HepG2 (cell line): ENCODE measurements at regions not wholly inside any gene's neighbourhood (a gene's known extent, or its start where the extent isn't known, plus 50 kb on each side); places are given as distances from the start of the nearest gene placed in this dataset.

Source experiments
- ATAC-seq: fragments of 200-7000 bp; cut with Tn5 transposase; 3 replicates; pipeline ENCODE4 v1.9.1; 2020; ENCODE audit warnings: mild to moderate bottlenecking, moderate library complexity
- BruUV-seq: library from RNA; stranded (reverse); fragments of 400-500 nt; replicated peaks from 2 replicates; lab custom pipeline; 2021; lab: Mats Ljungman, UMichigan
- CTCF ChIA-PET: fragments of 300-600 bp; formaldehyde crosslinking; extraction: SDS; loops from one replicate; lab custom pipeline; 2021; ENCODE audit warnings: low total read pairs, inconsistent platforms, low intra/inter-chr PET ratio; lab: Yijun Ruan, JAX
- POLR2A ChIA-PET: fragments of 350-600 bp; sonication (Branson Sonifier 250); formaldehyde crosslinking; loops from one replicate; lab custom pipeline; 2020; ENCODE audit warnings: antibody characterized with exemption, inconsistent platforms; lab: Yijun Ruan, JAX
- DNase-seq: peaks from one replicate; pipeline ENCODE4 v3.0.0-alpha.2; 2015; ENCODE audit warnings: low spot score
- FAIRE-seq: peaks from 3 replicates; lab custom pipeline; 2011; peaks lifted over from hg19 to GRCh38; lab: Jason Lieb, UNC
- H2AFZ ChIP-seq: one replicate; pipeline ENCODE4 v1.6.1; 2011; ENCODE audit warnings: low read length, inconsistent platforms
- H3K27ac ChIP-seq: fragments of 300-600 bp; 3 replicates; pipeline ENCODE4 v1.8.0; 2011; ENCODE audit warnings: mixed run types, mild to moderate bottlenecking, mixed read lengths, low read length, inconsistent platforms; ENCODE audit not compliant: insufficient read depth; ENCODE audit errors: extremely low read length
- H3K27me3 ChIP-seq, 2 experiments: fragments of 200-600 bp in 1 of 2; 2 replicates in 1 of 2; 3 replicates in 1 of 2; pipeline versions ENCODE4 v1.6.0 to v1.8.0; 2011; ENCODE audit warnings: low read length in 2 of 2, mild to moderate bottlenecking in 2 of 2, moderate library complexity in 2 of 2, inconsistent platforms in 1 of 2; ENCODE audit not compliant: insufficient read depth in 2 of 2, control insufficient read depth in 1 of 2
- H3K36me3 ChIP-seq, 2 experiments: fragments of 200-600 bp in 1 of 2; replicated peaks in 1 of 2; 2 replicates in 1 of 2; 3 replicates in 1 of 2; pipeline versions ENCODE4 v1.5.1 to v1.8.0; 2011; ENCODE audit warnings: low read length in 2 of 2, inconsistent platforms in 1 of 2; ENCODE audit not compliant: insufficient read depth in 2 of 2, control insufficient read depth in 1 of 2
- H3K4me1 ChIP-seq: 2 replicates; pipeline ENCODE4 v1.5.1; 2012; ENCODE audit warnings: low read length, inconsistent platforms; ENCODE audit not compliant: insufficient read depth
- H3K4me2 ChIP-seq: 2 replicates; pipeline ENCODE4 v1.6.0; 2011; ENCODE audit warnings: low read depth, low read length, inconsistent platforms
- H3K4me3 ChIP-seq, 3 experiments: fragments of 200-600 bp in 1 of 3; sonication (generic), shearing (Covaris generic) in 1 of 3; replicated peaks in 1 of 3; 2 replicates each; pipeline ENCODE4 v1.5.1; 2011 to 2016; ENCODE audit warnings: low read length in 3 of 3, inconsistent platforms in 2 of 3, low read depth in 2 of 3, mild to moderate bottlenecking in 2 of 3, control low read depth in 1 of 3, mixed read lengths in 1 of 3; ENCODE audit not compliant: insufficient read depth in 1 of 3
- H3K79me2 ChIP-seq: one replicate; pipeline ENCODE4 v1.6.1; 2011; ENCODE audit warnings: low read length, inconsistent platforms; ENCODE audit not compliant: insufficient read depth
- H3K9ac ChIP-seq: 2 replicates; pipeline ENCODE4 v1.6.0; 2011; ENCODE audit warnings: mild to moderate bottlenecking, low read depth, low read length, inconsistent platforms; ENCODE audit not compliant: insufficient read depth
- H3K9me3 ChIP-seq: 2 replicates; pipeline ENCODE4 v1.5.1; 2012; ENCODE audit warnings: mild to moderate bottlenecking, low read length
- H4K20me1 ChIP-seq: 2 replicates; pipeline ENCODE4 v1.6.0; 2011; ENCODE audit warnings: inconsistent platforms, mild to moderate bottlenecking, low read length, moderate library complexity; ENCODE audit not compliant: insufficient read depth
- NPAS2 ChIP-seq: sonication (generic); formaldehyde crosslinking; IDR thresholded peaks from 2 replicates; pipeline ENCODE4 v1.8.0; 2022; ENCODE audit warnings: mild to moderate bottlenecking, missing genetic modification reagents, borderline replicate concordance
- SMAD3 ChIP-seq: sonication (generic); formaldehyde crosslinking; IDR thresholded peaks from 2 replicates; pipeline ENCODE4 v1.4.0; 2020; ENCODE audit warnings: missing genetic modification reagents
- SSRP1 ChIP-seq: IDR thresholded peaks from 2 replicates; pipeline ENCODE4 v1.6.1; 2016; ENCODE audit warnings: control low read depth
- TEAD3 ChIP-seq: optimal IDR thresholded peaks from 2 replicates; pipeline ENCODE3; 2016; ENCODE audit warnings: borderline replicate concordance
- ZNF350 ChIP-seq: sonication (generic); formaldehyde crosslinking; IDR thresholded peaks from 2 replicates; pipeline ENCODE4 v1.4.0; 2020; ENCODE audit warnings: mild to moderate bottlenecking, low read depth, missing genetic modification reagents, borderline replicate concordance
- ZNF484 ChIP-seq: sonication (generic); formaldehyde crosslinking; IDR thresholded peaks from 2 replicates; pipeline ENCODE4 v1.5.1; 2020; ENCODE audit warnings: mild to moderate bottlenecking, low read depth, missing genetic modification reagents, borderline replicate concordance
- ZNF558 ChIP-seq: sonication (generic); formaldehyde crosslinking; IDR thresholded peaks from 2 replicates; pipeline ENCODE4 v1.9.0; 2022; ENCODE audit warnings: mild to moderate bottlenecking, missing genetic modification reagents, borderline replicate concordance
- ZNF577 ChIP-seq: sonication (generic); formaldehyde crosslinking; IDR thresholded peaks from 2 replicates; pipeline ENCODE4 v1.4.0; 2020; ENCODE audit warnings: mild to moderate bottlenecking, low read depth, missing genetic modification reagents, borderline replicate concordance
- ZSCAN25 ChIP-seq: sonication (generic); formaldehyde crosslinking; IDR thresholded peaks from 2 replicates; pipeline ENCODE4 v1.8.0; 2022; ENCODE audit warnings: mild to moderate bottlenecking, missing genetic modification reagents
- WGBS: methylation state at CpG from one replicate; pipeline ENCODE4 v1.1.6; 2017; ENCODE audit warnings: low lambda C conversion rate; 5-methylcytosine and 5-hydroxymethylcytosine counted together
- in situ Hi-C: cut with HindIII; loops from 2 replicates; pipeline ENCODE4 v1.10.0; 2017; ENCODE audit warnings: low pct_unique_long_range_greater_than_20kb; ENCODE audit not compliant: extremely low pct_ligation_motif_present
- intact Hi-C: fragments of 100-400 bp; cut with micrococcal nuclease; formaldehyde crosslinking; loops from one replicate; pipeline ENCODE4 v1.10.0; 2022; ENCODE audit not compliant: unreplicated experiment
- TF ChIP-seq, protein P1 (sequence below): sonication (generic); formaldehyde crosslinking; IDR thresholded peaks from 2 replicates; pipeline ENCODE4 v1.8.1; 2023; ENCODE audit warnings: mild to moderate bottlenecking, missing genetic modification reagents

DNA sequence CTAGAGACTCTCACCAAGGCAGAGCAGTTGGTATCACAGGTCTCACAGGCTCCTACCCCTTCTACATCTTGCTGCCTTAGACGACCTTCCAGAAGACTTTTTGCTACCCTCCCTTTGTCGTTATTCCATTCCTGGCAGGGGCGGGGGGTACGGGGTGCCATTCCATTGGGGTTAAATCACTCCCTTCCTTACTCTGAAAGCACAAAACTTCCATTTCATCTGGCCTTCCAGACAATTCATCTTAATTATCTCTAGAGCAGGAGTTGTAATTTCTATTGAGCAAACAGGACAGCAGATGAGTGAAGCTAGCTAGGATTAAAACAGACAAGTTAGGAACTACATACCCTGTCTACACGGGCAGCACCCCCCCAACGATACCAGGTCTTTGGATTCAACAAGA is 276.2 kb upstream of the TANK start (continued):
- TF ChIP-seq TEAD3 = no peak
- no peak for TF ChIP-seq SSRP1 (CRISPR knock-in tag)
- TF ChIP-seq ZNF484 (CRISPR knock-in tag) = no peak
- no peak for TF ChIP-seq NPAS2

DNA sequence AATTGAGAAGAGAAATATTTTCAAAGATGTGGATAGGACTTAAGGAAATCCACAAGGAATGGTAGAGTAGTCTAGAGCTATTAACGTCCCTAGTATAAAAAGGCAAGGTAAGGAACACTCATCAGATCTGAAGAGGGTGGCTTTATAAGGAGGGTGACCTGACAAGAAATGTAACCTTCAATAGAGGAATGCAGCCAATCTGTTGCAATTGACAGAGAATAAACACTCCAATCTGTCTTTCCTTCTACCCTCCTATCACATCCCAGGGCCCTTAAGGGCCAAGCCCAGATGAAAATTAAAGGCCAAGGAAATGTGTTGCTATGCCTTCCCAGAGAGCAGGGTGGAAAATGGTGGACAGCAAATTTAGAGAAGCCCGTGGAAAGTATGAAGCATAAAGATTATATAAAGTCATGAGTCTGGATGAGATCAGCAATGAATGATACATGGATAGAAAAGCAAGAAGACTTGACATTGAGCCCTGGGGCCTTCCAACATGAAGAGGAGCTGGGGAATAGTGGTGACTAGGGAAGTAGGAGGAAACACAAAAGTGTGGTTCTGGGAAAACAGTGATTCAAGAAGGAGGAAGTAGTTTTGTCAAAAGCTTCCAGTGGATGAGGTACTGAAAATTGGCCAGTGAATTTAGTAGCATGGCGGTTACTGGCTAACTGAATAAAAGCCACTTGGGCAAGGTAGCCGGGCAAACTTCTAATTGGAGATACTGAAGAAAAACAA is 270.6 kb upstream of the TANK start:
- Histone ChIP-seq H3K27ac (no peak overlapping the region), H3K4me2 (no peak overlapping the region), H3K79me2 (no peaks in the 10 kb centered on the region), H3K4me1 (no peaks in the 10 kb centered on the region), H3K9ac (no peak overlapping the region), H4K20me1 (no peaks in the 10 kb centered on the region), H3K4me3 (no peak overlapping the region), H3K9me3 (no peaks in the 10 kb centered on the region), H3K27me3 (no peaks in the 10 kb centered on the region), H3K36me3 (no peaks in the 10 kb centered on the region), H2AFZ (no peak overlapping the region)
- 26% methylated on average over 4 of the region's 4 CpGs for WGBS
- no TSS peak for BruUV-seq
- FAIRE-seq (no peak), DNase-seq (no peak), ATAC-seq (no peak)
- in situ Hi-C loops = no loop called here
- TF ChIP-seq, protein P1, sequence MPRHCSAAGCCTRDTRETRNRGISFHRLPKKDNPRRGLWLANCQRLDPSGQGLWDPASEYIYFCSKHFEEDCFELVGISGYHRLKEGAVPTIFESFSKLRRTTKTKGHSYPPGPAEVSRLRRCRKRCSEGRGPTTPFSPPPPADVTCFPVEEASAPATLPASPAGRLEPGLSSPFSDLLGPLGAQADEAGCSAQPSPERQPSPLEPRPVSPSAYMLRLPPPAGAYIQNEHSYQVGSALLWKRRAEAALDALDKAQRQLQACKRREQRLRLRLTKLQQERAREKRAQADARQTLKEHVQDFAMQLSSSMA (CRISPR knock-in tag) = no peak
- ChIA-PET CTCF (no interaction called here), POLR2A (no interaction called here)
- intact Hi-C loops = no loop called here

DNA sequence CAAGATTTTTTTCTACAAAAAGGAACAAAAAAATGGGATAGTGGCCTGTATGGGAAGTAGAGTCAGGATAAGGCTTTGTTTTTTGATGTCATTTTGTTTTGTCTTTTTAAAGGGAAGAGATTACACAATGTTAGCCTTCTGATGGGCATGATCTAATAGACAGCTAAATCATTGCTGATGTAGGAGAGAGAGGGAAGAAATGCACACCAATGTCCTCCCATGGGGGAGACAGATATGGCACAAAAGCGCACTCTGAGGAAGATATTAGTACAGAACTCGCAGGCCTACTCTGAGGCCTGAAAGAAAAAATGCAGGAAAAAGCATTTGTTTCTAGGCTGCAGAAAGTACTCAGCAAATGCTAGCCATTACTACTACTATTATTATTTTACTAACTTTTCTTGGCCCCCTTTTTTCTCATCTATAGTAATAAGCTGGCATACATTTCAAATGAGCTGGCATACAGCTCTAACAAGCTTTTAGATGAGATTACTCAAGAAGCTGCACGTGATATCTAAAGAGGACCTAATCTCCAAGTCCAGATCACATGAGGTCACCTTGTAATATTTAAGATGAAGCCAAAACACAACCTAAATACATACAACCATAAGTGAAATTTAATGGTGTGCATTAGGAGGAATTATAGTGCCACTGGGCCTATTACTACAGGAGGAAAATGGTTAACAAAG is 269.4 kb upstream of the TANK start:
- Histone ChIP-seq H3K9me3 (no peaks in the 10 kb centered on the region), H3K27ac (no peak overlapping the region), H3K79me2 (no peaks in the 10 kb centered on the region), H2AFZ (no peak overlapping the region), H4K20me1 (no peaks in the 10 kb centered on the region), H3K4me2 (no peak overlapping the region), H3K4me3 (no peak overlapping the region), H3K27me3 (no peaks in the 10 kb centered on the region), H3K4me1 (no peaks in the 10 kb centered on the region), H3K36me3 (no peaks in the 10 kb centered on the region), H3K9ac (no peak overlapping the region)
- CTCF ChIA-PET = no interaction called here
- FAIRE-seq (no peak), DNase-seq (no peak), ATAC-seq (no peak)
- intact Hi-C loops = no loop called here
- no TSS peak for BruUV-seq
- in situ Hi-C loops = no loop called here
- POLR2A ChIA-PET = no interaction called here
- 17% methylated on average over 3 of the region's 3 CpGs for WGBS
- TF ChIP-seq ZNF350 (CRISPR knock-in tag) = no peak
- no peak for TF ChIP-seq ZNF558 (CRISPR knock-in tag)
- TF ChIP-seq ZNF577 (CRISPR knock-in tag) = no peak
- TF ChIP-seq ZSCAN25 = no peak
- no peak for TF ChIP-seq SMAD3
